Lower leg skin (tissue), 3 donors: ENCODE measurements at regions not wholly inside any gene's neighbourhood (a gene's known extent, or its start where the extent isn't known, plus 50 kb on each side); places are given as distances from the start of the nearest gene placed in this dataset.

Experiments
- CTCF ChIP-seq, 3 donors: fragments of 450-650 bp; IDR thresholded peaks; one replicate each; pipeline ENCODE4 v1.5.1; 2016; ENCODE audit warnings: antibody characterized with exemption in 3 of 3, mild to moderate bottlenecking in 3 of 3, moderate library complexity in 2 of 3
- POLR2A ChIP-seq, 2 donors: fragments of 450-650 bp; IDR thresholded peaks; one replicate each; pipeline ENCODE4 v1.6.1; 2016 to 2017; ENCODE audit warnings: antibody characterized with exemption in 2 of 2, mild to moderate bottlenecking in 1 of 2, moderate library complexity in 1 of 2

DNA sequence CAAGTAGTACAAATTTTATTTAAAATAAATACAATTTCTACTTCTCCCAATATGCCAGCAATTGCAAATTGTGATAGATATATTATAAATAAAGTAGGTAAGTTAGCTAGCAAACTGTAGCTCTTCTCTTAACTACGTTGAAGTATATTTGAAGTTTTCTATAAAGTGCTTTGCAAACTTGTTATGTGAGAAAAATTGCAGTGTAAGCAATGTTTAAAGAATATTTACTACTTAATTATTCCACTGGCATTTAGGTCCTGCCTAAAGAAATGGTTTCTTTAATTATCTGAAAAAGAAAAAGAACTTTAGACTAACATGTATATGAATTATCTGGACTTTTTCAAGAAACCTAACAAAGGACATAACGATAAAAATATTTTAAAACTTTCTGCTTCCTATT, 1350.0 kb upstream of the CDH9 start:
- TF ChIP-seq CTCF (IDR thresholded peaks at IDR 0.05) = no peak
- no peak for TF ChIP-seq POLR2A (IDR thresholded peaks at IDR 0.05)
